Skeletal muscle tissue (tissue), 3 donors: ENCODE measurements at regions not wholly inside any gene's neighbourhood (a gene's known extent, or its start where the extent isn't known, plus 50 kb on each side); places are given as distances from the start of the nearest gene placed in this dataset.

Experiments used
- H3K27ac ChIP-seq: one replicate; pipeline ENCODE4 v1.7.0; 2013; ENCODE audit warnings: mild to moderate bottlenecking, low read depth, low read length, inconsistent platforms
- H3K27me3 ChIP-seq, 3 donors: one replicate each; pipeline ENCODE4 v1.7.0; 2013; ENCODE audit warnings: low read length in 3 of 3; ENCODE audit not compliant: control insufficient read depth in 3 of 3, insufficient read depth in 3 of 3
- H3K36me3 ChIP-seq, 3 donors: one replicate each; pipeline ENCODE4 v1.7.0; 2013; ENCODE audit warnings: low read length in 3 of 3; ENCODE audit not compliant: control insufficient read depth in 3 of 3, insufficient read depth in 3 of 3
- H3K4me1 ChIP-seq, 3 donors: one replicate each; pipeline ENCODE4 v1.7.0; 2013; ENCODE audit warnings: low read length in 3 of 3, mild to moderate bottlenecking in 3 of 3; ENCODE audit not compliant: control insufficient read depth in 3 of 3, insufficient read depth in 3 of 3
- H3K4me3 ChIP-seq, 3 donors: one replicate each; pipeline ENCODE4 v1.7.0; 2013; ENCODE audit warnings: low read length in 3 of 3
- H3K9ac ChIP-seq, 3 donors: one replicate each; pipeline ENCODE4 v1.7.0; 2013; ENCODE audit warnings: low read length in 3 of 3, mild to moderate bottlenecking in 3 of 3, moderate library complexity in 2 of 3, low read depth in 1 of 3
- H3K9me3 ChIP-seq, 3 donors: one replicate each; pipeline ENCODE4 v1.7.0; 2013; ENCODE audit warnings: low read length in 3 of 3; ENCODE audit not compliant: control insufficient read depth in 3 of 3
- donor health status: Osteomylitis.

DNA sequence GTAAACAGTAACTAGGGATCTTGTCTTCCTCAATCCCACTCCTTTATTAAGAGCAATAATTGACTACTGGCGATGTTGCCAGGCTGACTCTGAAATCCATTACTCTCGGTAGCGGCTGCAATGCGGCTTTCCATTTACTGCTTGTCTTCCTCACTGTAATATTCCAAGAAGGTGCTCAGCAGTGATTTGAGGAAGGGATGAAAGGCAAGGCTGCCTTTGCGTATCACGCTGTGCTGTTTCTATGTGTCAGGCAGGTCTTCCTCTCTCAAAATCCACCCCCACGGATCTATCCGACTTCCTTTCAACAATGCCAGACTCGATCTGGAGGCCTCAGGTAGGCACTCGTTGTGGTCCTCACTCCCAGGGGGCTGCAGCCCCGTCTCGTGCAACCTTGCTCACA is 261.4 kb upstream of the CDH4 start:
- H3K9ac ChIP-seq = no peak overlapping the region
- H3K4me3 ChIP-seq = no peak overlapping the region
- no peaks in the 10 kb centered on the region for H3K9me3 ChIP-seq
- peaks cover 0 to 5% (median 4%) of the 10 kb centered on the region in 3 donors for H3K27me3 ChIP-seq
- H3K27ac ChIP-seq = no peak overlapping the region
- no peaks in the 10 kb centered on the region for H3K36me3 ChIP-seq
- H3K4me1 ChIP-seq = no peaks in the 10 kb centered on the region

- H3K36me3 ChIP-seq = no peaks in the 10 kb centered on the region
- no peak overlapping the region for H3K9ac ChIP-seq
- no peak overlapping the region for H3K27ac ChIP-seq
- no peaks in the 10 kb centered on the region for H3K4me1 ChIP-seq
- no peaks in the 10 kb centered on the region for H3K9me3 ChIP-seq
- H3K4me3 ChIP-seq = no peak overlapping the region
- peaks cover 0 to 5% (median 4%) of the 10 kb centered on the region in 3 donors for H3K27me3 ChIP-seq
Measured at GRCh38 chr20:60993433-60994044, 258.5 kb upstream of the CDH4 start.

DNA sequence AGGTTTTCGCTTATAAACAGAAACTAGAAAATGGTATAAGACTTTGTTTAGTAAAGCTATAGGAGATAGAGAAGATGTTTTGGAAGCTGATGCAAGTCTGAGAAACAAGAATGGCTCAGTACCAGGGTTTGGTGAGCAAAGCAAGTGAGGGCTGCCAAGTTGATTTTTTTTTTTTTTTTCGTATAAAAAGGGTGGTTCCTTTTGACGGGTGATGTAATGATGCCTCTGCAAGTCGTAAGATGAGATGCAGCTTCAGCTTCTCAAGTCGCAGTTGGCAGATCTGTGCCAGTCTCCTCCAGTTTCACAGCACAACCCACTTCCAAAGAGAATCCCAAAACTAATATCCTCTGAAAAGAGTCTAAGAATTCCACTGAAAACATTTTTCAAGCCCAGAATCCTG is 252.8 kb upstream of the CDH4 start:
- H3K27me3 ChIP-seq = peaks cover 0 to 6% (median 5%) of the 10 kb centered on the region in 3 donors

GRCh38 chr20:61002090-61002489 is 250.0 kb upstream of the CDH4 start:
- H3K27ac ChIP-seq = no peak overlapping the region
- H3K4me3 ChIP-seq = no peak overlapping the region
- H3K36me3 ChIP-seq = no peaks in the 10 kb centered on the region
- peaks cover 0 to 2% (median 0%) of the 10 kb centered on the region in 3 donors for H3K27me3 ChIP-seq
- no peaks in the 10 kb centered on the region for H3K4me1 ChIP-seq
- H3K9me3 ChIP-seq = no peaks in the 10 kb centered on the region
- H3K9ac ChIP-seq = no peak overlapping the region

More for the DNA sequence above, 252.8 kb upstream of the CDH4 start:
- Histone ChIP-seq H3K4me3 (no peak overlapping the region), H3K4me1 (no peaks in the 10 kb centered on the region), H3K9me3 (no peaks in the 10 kb centered on the region), H3K27ac (no peak overlapping the region), H3K9ac (no peak overlapping the region), H3K36me3 (no peaks in the 10 kb centered on the region)

DNA sequence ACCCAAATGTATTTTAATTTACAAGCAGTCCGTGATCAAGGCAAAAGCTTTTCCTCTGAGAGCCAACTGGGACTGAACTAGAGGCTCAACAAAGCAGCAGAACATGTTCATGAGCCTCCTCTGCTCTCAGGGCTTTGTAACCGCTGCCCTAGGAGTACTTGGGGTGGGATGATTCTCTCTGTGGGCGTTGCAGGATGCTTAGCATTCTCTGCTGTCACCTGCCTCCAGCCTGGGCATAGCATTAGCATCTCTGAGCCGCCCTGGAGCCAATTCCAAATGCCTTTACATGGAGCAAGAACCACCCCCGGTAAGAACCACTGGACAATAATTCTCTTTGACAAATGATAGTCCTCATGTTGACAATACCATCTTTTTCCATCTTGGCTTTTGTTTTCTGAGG is 237.6 kb upstream of the CDH4 start:
- Histone ChIP-seq H3K4me3 (no peak overlapping the region), H3K27me3 (peaks cover 0 to 4% (median 4%) of the 10 kb centered on the region in 3 donors), H3K4me1 (no peaks in the 10 kb centered on the region), H3K36me3 (no peaks in the 10 kb centered on the region), H3K27ac (no peak overlapping the region), H3K9ac (no peak overlapping the region), H3K9me3 (peaks cover 0 to 7% (median 3%) of the 10 kb centered on the region in 3 donors)

GRCh38 chr20:61015602-61016001 is 236.5 kb upstream of the CDH4 start:
- no peaks in the 10 kb centered on the region for H3K36me3 ChIP-seq
- no peak overlapping the region for H3K27ac ChIP-seq
- H3K9me3 ChIP-seq = peaks cover 0 to 7% (median 3%) of the 10 kb centered on the region in 3 donors
- H3K4me1 ChIP-seq = no peaks in the 10 kb centered on the region
- no peak overlapping the region for H3K4me3 ChIP-seq
- H3K27me3 ChIP-seq = peaks cover 0 to 4% (median 4%) of the 10 kb centered on the region in 3 donors
- H3K9ac ChIP-seq = no peak overlapping the region

DNA sequence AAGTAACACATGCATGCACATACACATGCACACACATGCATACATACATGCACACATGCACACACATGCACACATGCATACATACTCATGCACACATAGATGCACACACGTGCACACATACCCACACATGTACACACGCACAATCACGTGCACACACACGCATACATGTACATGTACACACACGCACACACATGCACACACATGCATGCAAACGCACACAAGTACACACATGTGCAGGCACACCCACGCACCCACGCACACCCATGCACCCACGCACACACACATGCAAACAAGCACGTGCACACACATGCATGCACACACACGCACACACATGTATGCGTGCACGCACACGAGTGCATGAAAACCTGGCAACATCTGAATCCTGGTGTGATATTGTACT is 232.7 kb upstream of the CDH4 start:
- H3K9ac ChIP-seq = no peak overlapping the region
- H3K4me3 ChIP-seq = no peak overlapping the region
- H3K36me3 ChIP-seq = no peaks in the 10 kb centered on the region
- H3K4me1 ChIP-seq = no peaks in the 10 kb centered on the region
- peaks cover 0 to 7% (median 3%) of the 10 kb centered on the region in 3 donors for H3K9me3 ChIP-seq
- peaks cover 0 to 8% (median 4%) of the 10 kb centered on the region in 3 donors for H3K27me3 ChIP-seq
- no peak overlapping the region for H3K27ac ChIP-seq

GRCh38 chr20:61023612-61024011 is 228.4 kb upstream of the CDH4 start:
- Histone ChIP-seq H3K27ac (no peak overlapping the region), H3K9me3 (peaks cover 0 to 4% (median 3%) of the 10 kb centered on the region in 3 donors), H3K36me3 (no peaks in the 10 kb centered on the region), H3K27me3 (peaks cover 0 to 7% (median 4%) of the 10 kb centered on the region in 3 donors), H3K4me1 (no peaks in the 10 kb centered on the region), H3K4me3 (no peak overlapping the region), H3K9ac (no peak overlapping the region)

GRCh38 chr20:61024390-61024789 is 227.7 kb upstream of the CDH4 start:
- no peak overlapping the region for H3K4me3 ChIP-seq
- H3K27ac ChIP-seq = no peak overlapping the region
- H3K4me1 ChIP-seq = no peaks in the 10 kb centered on the region
- no peak overlapping the region for H3K9ac ChIP-seq
- no peaks in the 10 kb centered on the region for H3K36me3 ChIP-seq
- H3K9me3 ChIP-seq = peaks cover 0 to under 1% (median under 1%) of the 10 kb centered on the region in 3 donors
- peaks cover 0 to 7% (median under 1%) of the 10 kb centered on the region in 3 donors for H3K27me3 ChIP-seq

DNA sequence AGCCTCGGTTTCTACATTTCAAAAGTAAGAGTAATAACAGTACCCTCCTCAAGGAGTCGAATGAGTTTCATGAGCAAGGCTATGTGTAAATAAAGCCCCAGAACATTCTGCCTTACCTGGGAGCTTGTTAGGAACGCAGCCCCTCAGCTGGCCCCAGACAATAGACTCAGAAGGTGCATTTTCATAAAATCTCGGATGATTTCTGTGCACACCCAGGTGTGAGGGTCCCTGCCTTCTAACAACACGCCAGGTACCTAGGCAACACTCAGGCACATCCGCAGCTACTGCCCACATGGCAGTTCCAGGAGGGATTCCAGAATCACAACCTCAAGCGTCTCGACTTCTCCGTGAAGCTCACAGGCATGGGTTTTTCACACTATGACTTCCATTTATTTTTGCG is 226.5 kb upstream of the CDH4 start:
- H3K27me3 ChIP-seq = peaks cover 0 to 7% (median 0%) of the 10 kb centered on the region in 3 donors
- no peak overlapping the region for H3K9ac ChIP-seq
- H3K9me3 ChIP-seq = no peaks in the 10 kb centered on the region
- no peak overlapping the region for H3K4me3 ChIP-seq
- H3K36me3 ChIP-seq = no peaks in the 10 kb centered on the region
- H3K4me1 ChIP-seq = no peaks in the 10 kb centered on the region
- H3K27ac ChIP-seq = no peak overlapping the region
